Neural cell (in vitro differentiated cells): ENCODE measurements at regions not wholly inside any gene's neighbourhood (a gene's known extent, or its start where the extent isn't known, plus 50 kb on each side); places are given as distances from the start of the nearest gene placed in this dataset.

ENCODE experiments used
- H2AFZ ChIP-seq: fragments of 200-600, 300-800 bp; sonication (generic), shearing (Covaris generic); 2 replicates; pipeline ENCODE4 v1.6.0; 2014; ENCODE audit warnings: low read depth, mild to moderate bottlenecking, antibody characterized with exemption, low read length, moderate library complexity
- H3F3A ChIP-seq: fragments of 200-600 bp; shearing (Covaris generic); 2 replicates; pipeline ENCODE4 v1.6.1; 2016; ENCODE audit warnings: mild to moderate bottlenecking, moderate library complexity, mixed read lengths, antibody characterized with exemption, low read length; ENCODE audit not compliant: insufficient read depth, poor library complexity, severe bottlenecking
- H3K27ac ChIP-seq: fragments of 200-600, 300-800 bp; sonication (generic), shearing (Covaris generic); 2 replicates; pipeline ENCODE4 v1.5.1; 2014; ENCODE audit warnings: mild to moderate bottlenecking, low read length, moderate library complexity
- H3K27me3 ChIP-seq: fragments of 300-800, 200-600 bp; sonication (generic), shearing (Covaris generic); 2 replicates; pipeline ENCODE4 v1.6.0; 2014; ENCODE audit warnings: mild to moderate bottlenecking, low read depth, low read length, moderate library complexity; ENCODE audit not compliant: insufficient read depth
- H3K36me3 ChIP-seq: fragments of 300-800, 200-600 bp; sonication (generic), shearing (Covaris generic); 2 replicates; pipeline ENCODE4 v1.5.1; 2014; ENCODE audit warnings: mild to moderate bottlenecking, antibody characterized with exemption, low read length, moderate library complexity; ENCODE audit not compliant: insufficient read depth
- H3K4me2 ChIP-seq: fragments of 300-800, 200-600 bp; sonication (generic), shearing (Covaris generic); 2 replicates; pipeline ENCODE4 v1.6.0; 2014; ENCODE audit warnings: mild to moderate bottlenecking, low read length
- H3K4me3 ChIP-seq: fragments of 300-800, 200-600 bp; sonication (generic), shearing (Covaris generic); 2 replicates; pipeline ENCODE4 v1.5.1; 2014; ENCODE audit warnings: mild to moderate bottlenecking, low read length, moderate library complexity
- H3K79me2 ChIP-seq: fragments of 200-600 bp; shearing (Covaris generic); replicated peaks from 2 replicates; pipeline ENCODE4 v1.6.0; 2014; ENCODE audit warnings: mild to moderate bottlenecking, low read length, moderate library complexity; ENCODE audit not compliant: insufficient read depth
- H3K9ac ChIP-seq: fragments of 300-800, 200-600 bp; sonication (generic), shearing (Covaris generic); 2 replicates; pipeline ENCODE4 v1.6.1; 2016; ENCODE audit warnings: mild to moderate bottlenecking, low read length, mixed read lengths
- H3K9me2 ChIP-seq: fragments of 200-600 bp; shearing (Covaris generic); 2 replicates; pipeline ENCODE4 v1.6.1; 2016; ENCODE audit warnings: mild to moderate bottlenecking, low read length, mixed read lengths; ENCODE audit not compliant: insufficient read depth
- H3K9me3 ChIP-seq: fragments of 200-600, 300-800 bp; sonication (generic), shearing (Covaris generic); 2 replicates; pipeline ENCODE4 v1.6.1; 2016; ENCODE audit warnings: mild to moderate bottlenecking, mixed run types, low read length, moderate library complexity, mixed read lengths
- H4K20me1 ChIP-seq: fragments of 200-600 bp; shearing (Covaris generic); 2 replicates; pipeline ENCODE4 v1.6.1; 2016; ENCODE audit warnings: mild to moderate bottlenecking, mixed run types; ENCODE audit not compliant: insufficient read depth
- EP300 ChIP-seq: fragments of 450-650 bp; conservative IDR thresholded peaks from 2 replicates; pipeline ENCODE4 v1.6.1; 2014; ENCODE audit warnings: antibody characterized with exemption, mild to moderate bottlenecking, moderate library complexity; ENCODE audit not compliant: poor library complexity, severe bottlenecking
- EZH2 ChIP-seq: fragments of 200-600, 300-800 bp; shearing (Covaris generic), sonication (generic); IDR thresholded peaks from 2 replicates; pipeline ENCODE4 v1.6.1; 2014; ENCODE audit warnings: antibody characterized with exemption, low read length, borderline replicate concordance, mild to moderate bottlenecking; ENCODE audit not compliant: insufficient read depth, poor library complexity, severe bottlenecking
- MXI1 ChIP-seq: fragments of 450-650 bp; conservative IDR thresholded peaks from 2 replicates; pipeline ENCODE4 v1.6.1; 2014; ENCODE audit warnings: antibody characterized with exemption, mild to moderate bottlenecking; ENCODE audit not compliant: poor library complexity, severe bottlenecking
- POLR2AphosphoS5 ChIP-seq: IDR thresholded peaks from 2 replicates; pipeline ENCODE4 v1.6.1; 2012
- RAD21 ChIP-seq: fragments of 450-650 bp; conservative IDR thresholded peaks from 2 replicates; pipeline ENCODE4 v1.6.1; 2014; ENCODE audit warnings: antibody characterized with exemption, mild to moderate bottlenecking, moderate library complexity
- SMC3 ChIP-seq: fragments of 450-650 bp; conservative IDR thresholded peaks from 2 replicates; pipeline ENCODE4 v1.6.1; 2014; ENCODE audit warnings: antibody characterized with exemption, mild to moderate bottlenecking, moderate library complexity; ENCODE audit not compliant: poor library complexity
- TAF1 ChIP-seq: IDR thresholded peaks from 2 replicates; pipeline ENCODE4 v1.6.1; 2012; ENCODE audit warnings: low read depth
- TF ChIP-seq, protein P1 (sequence below): IDR thresholded peaks from 2 replicates; pipeline ENCODE4 v1.6.1; 2012; ENCODE audit warnings: borderline replicate concordance
- TF ChIP-seq, protein P2 (sequence below): fragments of 450-650 bp; IDR thresholded peaks from 2 replicates; pipeline ENCODE4 v1.5.1; 2014; ENCODE audit warnings: antibody characterized with exemption, mild to moderate bottlenecking, moderate library complexity; ENCODE audit not compliant: poor library complexity, severe bottlenecking

DNA sequence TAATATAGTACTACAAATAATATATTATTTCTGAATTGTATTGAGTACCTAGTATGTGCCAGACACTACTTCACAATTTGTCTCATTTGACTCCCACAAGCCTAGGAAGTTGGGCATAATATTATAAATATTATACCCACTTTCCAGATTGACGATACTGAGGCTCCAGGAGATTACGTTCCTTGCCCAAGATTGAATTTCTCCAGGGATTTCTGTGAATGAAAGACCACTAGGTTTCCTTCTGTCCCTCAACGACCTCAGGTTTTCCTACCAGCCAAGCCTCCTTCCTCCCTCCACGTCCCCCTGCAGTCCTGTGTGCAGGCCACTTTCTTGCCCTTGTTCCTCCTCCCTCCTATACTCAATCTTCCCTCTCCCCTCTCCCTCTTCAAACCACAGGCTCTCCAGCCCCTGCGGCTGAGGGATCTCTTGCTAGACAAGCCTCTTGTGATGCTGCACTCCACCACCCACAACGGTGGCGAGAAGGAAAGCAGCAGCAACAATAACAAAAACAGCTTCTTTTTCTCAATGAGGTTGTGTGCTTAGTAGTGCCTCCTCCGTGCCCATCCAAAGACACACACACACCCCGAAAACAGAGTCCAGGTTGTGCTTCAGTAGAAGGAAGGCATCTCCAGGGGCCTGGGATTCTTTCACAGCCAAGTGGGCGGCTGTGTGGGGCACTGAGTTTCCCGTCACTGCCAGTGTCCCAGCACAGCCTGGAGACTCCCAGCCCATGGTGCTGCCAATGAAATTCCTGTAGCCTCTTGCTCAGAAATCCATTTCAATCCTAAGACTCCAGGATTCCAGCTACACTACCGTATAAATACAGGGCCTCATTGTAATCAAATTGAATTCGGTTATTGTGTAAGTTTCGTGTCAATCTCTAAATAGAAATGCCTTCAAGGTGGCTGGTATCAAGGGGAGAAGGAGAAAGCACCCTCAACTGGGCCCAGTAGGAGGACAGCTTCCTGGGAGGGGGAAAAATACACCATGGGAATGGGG, 94.4 kb downstream of the NCR2 start:
- Histone ChIP-seq H2AFZ (no peak overlapping the region), H3K36me3 (no peaks in the 10 kb centered on the region), H3K9ac (no peak overlapping the region), H3K9me2 (no peaks in the 10 kb centered on the region), H3K9me3 (no peaks in the 10 kb centered on the region), H3K27ac (no peak overlapping the region), H3K4me3 (no peak overlapping the region), H3K27me3 (peaks cover 49% of the 10 kb centered on the region), H3F3A (no peaks in the 10 kb centered on the region), H3K4me2 (no peak overlapping the region), H3K79me2 (no peaks in the 10 kb centered on the region), H4K20me1 (no peaks in the 10 kb centered on the region)
- no peak for TF ChIP-seq POLR2AphosphoS5
- no peak for TF ChIP-seq EZH2
- no peak for TF ChIP-seq TAF1
- no peak for TF ChIP-seq MXI1
- TF ChIP-seq, protein P1, sequence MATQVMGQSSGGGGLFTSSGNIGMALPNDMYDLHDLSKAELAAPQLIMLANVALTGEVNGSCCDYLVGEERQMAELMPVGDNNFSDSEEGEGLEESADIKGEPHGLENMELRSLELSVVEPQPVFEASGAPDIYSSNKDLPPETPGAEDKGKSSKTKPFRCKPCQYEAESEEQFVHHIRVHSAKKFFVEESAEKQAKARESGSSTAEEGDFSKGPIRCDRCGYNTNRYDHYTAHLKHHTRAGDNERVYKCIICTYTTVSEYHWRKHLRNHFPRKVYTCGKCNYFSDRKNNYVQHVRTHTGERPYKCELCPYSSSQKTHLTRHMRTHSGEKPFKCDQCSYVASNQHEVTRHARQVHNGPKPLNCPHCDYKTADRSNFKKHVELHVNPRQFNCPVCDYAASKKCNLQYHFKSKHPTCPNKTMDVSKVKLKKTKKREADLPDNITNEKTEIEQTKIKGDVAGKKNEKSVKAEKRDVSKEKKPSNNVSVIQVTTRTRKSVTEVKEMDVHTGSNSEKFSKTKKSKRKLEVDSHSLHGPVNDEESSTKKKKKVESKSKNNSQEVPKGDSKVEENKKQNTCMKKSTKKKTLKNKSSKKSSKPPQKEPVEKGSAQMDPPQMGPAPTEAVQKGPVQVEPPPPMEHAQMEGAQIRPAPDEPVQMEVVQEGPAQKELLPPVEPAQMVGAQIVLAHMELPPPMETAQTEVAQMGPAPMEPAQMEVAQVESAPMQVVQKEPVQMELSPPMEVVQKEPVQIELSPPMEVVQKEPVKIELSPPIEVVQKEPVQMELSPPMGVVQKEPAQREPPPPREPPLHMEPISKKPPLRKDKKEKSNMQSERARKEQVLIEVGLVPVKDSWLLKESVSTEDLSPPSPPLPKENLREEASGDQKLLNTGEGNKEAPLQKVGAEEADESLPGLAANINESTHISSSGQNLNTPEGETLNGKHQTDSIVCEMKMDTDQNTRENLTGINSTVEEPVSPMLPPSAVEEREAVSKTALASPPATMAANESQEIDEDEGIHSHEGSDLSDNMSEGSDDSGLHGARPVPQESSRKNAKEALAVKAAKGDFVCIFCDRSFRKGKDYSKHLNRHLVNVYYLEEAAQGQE: no peak
- TF ChIP-seq EP300: no peak
- TF ChIP-seq, protein P2, sequence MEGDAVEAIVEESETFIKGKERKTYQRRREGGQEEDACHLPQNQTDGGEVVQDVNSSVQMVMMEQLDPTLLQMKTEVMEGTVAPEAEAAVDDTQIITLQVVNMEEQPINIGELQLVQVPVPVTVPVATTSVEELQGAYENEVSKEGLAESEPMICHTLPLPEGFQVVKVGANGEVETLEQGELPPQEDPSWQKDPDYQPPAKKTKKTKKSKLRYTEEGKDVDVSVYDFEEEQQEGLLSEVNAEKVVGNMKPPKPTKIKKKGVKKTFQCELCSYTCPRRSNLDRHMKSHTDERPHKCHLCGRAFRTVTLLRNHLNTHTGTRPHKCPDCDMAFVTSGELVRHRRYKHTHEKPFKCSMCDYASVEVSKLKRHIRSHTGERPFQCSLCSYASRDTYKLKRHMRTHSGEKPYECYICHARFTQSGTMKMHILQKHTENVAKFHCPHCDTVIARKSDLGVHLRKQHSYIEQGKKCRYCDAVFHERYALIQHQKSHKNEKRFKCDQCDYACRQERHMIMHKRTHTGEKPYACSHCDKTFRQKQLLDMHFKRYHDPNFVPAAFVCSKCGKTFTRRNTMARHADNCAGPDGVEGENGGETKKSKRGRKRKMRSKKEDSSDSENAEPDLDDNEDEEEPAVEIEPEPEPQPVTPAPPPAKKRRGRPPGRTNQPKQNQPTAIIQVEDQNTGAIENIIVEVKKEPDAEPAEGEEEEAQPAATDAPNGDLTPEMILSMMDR: no peak
- no peak for TF ChIP-seq SMC3
- no peak for TF ChIP-seq RAD21

DNA sequence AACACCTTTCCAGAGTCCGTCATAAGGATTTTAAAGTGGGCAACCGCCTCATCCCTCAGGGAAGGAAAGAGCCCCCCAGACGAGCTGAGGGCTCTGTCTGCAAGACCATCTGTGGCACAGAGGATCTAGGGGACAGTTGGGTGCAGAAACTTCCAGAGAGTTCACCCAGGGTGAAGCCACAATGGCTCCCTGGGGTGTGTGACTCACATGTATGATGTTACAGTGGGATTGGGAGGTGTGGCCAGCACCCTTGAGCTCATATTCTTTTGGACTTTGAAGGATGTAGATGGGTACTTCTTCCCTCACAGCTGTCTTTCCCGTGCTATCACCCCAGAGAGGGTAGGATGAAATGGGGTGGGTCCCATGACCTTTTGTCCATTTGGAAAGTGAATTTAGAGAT, 95.5 kb downstream of the NCR2 start:
- TF ChIP-seq, protein P1: no peak
- TF ChIP-seq, protein P2: no peak
- TF ChIP-seq EZH2: no peak
- TF ChIP-seq RAD21: no peak
- TF ChIP-seq TAF1: no peak
- TF ChIP-seq SMC3: no peak
- TF ChIP-seq EP300: no peak
- no peak for TF ChIP-seq MXI1
- no peak for TF ChIP-seq POLR2AphosphoS5
- Histone ChIP-seq H3K9me3 (no peaks in the 10 kb centered on the region), H3K79me2 (no peaks in the 10 kb centered on the region), H3K9me2 (no peaks in the 10 kb centered on the region), H4K20me1 (no peaks in the 10 kb centered on the region), H3K9ac (no peak overlapping the region), H3K27ac (no peak overlapping the region), H2AFZ (no peak overlapping the region), H3K4me3 (no peak overlapping the region), H3K36me3 (no peaks in the 10 kb centered on the region), H3K4me2 (no peak overlapping the region), H3K27me3 (peaks cover 42% of the 10 kb centered on the region), H3F3A (no peaks in the 10 kb centered on the region)
